ENCODE measurements at regions not wholly inside any gene's neighbourhood (a gene's known extent, or its start where the extent isn't known, plus 50 kb on each side); places are given as distances from the start of the nearest gene placed in this dataset.
"Not testable (repeated sequence)": the region's sequence is repeated elsewhere in the genome, so short reads cannot be mapped to it uniquely, and the experiment has no call there.

DNA sequence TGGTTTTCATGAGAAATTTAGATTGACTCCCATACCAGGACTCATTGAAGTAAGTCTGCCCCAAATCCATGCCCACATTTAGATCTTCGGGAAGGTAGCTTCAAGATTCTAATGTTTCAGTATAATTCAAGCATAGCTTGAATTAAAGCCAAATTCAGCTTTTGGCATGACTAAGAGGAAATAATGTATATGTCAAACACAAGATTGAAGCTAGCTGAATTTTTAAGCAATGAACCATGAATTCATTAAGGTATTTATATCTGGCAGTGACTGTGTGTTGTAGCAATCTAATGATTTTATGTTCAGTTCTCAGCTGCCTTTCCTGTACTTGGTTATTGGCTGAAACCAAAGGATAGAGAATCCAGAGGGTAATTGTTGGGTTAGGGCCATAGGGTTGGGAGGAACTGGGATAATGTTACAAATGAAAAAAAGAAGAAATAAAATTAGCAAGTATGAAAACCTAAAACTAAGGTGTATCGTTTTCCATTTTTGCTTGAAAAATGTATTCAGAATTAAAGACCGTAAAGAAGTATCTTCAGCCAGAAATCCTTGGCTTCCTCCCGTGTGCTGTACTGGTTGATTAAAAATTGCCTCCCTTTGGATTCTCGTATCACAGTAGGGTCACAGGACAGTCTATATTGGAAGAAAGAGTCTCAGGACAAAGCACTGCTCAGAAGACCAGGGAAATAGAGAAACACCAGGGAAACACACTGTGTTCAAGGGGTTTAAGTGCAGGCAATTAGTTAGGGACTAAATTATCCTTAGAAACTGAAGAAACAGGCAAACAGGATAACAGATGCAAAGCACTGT lies 119.0 kb upstream of the FN1 start:
- DNase-seq (ENCODE audit: low read depth in 2 of 2), result peak in 1 of 2 donors; percentile 40

DNA sequence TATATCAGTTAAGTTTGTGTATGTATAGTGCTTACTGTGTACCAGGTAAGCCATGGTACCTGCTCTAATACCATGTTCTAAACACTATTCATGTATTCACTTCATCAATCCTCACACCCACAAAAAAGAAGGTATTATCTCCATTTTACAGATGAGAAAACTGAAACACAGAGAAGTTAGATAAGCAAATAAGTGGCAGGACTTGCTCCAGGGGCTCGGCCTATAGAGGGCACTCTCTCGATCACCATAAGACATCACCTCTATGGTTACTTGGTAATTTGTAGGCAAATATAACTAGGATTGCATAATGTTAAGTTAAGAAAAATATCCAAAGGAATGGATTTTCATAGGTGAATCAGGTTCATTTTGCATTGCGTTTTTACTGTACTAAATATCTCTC lies 118.1 kb upstream of the FN1 start:
- DNase-seq (ENCODE audit: low read depth in 2 of 2), result no peak

DNA sequence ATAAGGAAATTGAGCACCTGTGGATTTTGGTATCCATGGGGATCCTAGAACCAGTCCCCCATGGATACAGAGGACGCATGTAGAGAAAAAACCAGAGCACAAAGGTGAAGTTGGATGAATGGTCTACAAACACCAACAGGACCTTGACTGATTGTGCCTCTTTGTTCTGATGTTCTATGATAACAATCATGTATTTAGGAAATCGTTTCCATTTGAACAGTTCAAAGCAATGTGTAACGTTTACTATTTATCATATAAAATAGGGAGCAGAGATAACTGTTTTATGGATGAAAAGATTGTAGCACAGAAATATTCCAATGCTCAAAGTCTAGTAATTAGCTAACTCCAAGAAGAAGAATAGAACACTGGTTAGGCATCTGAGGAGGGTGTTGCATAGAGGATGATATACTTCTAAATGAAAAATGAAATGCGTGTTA lies 116.3 kb upstream of the FN1 start:
- no peak for DNase-seq (ENCODE audit: low read depth in 2 of 2)

DNA sequence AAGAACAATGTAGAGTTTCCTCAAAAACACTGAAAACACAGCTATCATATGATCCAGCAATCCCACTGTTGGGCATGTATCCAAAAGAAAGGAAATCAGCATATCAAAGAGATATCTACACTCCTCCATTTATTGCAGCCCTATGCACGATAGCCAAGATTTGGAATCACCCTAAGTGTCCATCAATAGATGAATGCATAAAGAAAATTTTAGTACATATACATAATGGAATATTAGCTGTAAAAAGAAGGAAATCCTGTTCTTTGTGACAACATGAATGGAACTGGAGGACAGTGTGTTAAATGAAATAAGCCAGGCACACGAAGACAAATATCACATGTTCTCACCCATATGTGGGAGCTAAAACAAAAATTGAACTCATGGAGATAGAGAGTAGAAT lies 114.5 kb upstream of the FN1 start:
- peak in 1 of 2 donors; percentile 54 for DNase-seq (ENCODE audit: low read depth in 2 of 2)

DNA sequence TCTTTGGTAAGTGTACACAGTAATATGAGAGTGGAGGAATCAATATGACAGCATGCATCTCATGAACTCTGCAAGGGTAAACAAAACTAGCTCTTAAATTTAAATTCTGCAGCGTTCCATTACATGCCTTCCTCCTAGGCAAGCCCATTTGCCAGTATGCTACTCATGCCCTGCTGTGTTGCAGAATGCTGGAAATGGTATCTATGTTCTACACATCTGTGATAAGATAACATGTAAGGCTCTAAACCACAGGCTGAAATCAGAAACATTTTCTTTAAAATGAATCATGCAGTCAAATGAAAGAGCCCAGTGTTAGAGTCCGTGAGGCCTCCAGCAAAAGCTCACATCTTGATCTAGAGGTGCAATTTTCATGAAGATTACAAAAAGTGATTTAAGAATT lies 112.8 kb upstream of the FN1 start:
- no peak for DNase-seq (ENCODE audit: low read depth in 2 of 2)

DNA sequence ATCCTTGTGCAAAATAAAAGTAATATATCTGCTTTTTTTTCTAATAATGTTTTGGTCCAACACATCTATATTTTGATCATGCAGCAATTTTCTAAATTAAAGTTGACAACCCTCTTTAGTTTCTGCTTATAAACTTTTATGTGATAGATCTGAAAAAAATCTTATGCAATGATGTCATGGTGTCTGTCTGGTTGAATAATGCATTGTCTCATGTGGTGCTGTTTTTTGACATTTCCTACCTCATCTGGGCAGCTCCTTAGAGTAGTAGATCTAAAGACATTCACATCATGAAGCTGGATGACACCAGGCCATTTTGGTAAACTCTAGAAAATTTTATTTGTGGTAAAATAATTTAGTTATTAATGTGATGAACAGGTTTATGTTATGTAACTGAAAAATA lies 106.8 kb upstream of the FN1 start:
- DNase-seq (ENCODE audit: low read depth in 2 of 2), result peak in 1 of 2 donors; percentile 34

DNA sequence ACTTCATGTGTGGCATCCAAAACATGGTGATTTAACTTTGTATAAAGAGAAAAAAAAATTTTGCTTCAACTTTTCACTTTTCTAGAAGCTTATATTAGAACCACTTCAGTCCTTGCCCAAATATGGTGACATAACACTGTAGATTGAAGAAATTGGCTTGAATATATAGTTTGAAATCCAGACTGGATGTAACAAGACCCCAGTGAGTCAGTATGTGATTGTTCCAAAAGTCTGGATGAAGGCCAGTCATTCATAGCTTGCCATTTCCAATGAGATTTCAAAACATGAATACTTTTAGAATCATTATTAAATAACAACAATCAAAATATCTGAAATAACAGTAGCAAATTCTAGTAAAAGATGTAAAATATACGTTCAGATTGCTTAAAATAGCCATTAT lies 104.8 kb upstream of the FN1 start:
- DNase-seq (ENCODE audit: low read depth in 2 of 2), result peak; percentile 92 to 95

DNA sequence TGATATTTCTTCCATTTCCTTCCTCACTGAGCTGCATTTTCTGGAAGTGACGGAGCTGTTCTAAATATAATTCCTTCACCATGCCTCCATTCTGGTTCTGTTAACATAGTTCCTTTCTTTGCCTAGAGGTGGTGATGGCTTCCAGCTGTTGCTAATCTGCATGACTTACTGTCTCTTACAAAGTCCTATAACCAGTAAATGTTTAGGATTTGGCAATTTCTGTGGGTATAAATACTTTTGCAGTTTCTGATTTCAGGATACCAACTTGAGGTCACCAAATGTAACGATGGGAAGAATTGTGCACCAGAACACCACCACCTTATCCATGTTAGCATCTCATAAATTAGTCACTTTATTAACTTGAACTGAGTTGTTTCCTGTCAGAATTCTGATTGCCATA lies 101.7 kb upstream of the FN1 start:
- DNase-seq (ENCODE audit: low read depth in 2 of 2), result no peak

DNA sequence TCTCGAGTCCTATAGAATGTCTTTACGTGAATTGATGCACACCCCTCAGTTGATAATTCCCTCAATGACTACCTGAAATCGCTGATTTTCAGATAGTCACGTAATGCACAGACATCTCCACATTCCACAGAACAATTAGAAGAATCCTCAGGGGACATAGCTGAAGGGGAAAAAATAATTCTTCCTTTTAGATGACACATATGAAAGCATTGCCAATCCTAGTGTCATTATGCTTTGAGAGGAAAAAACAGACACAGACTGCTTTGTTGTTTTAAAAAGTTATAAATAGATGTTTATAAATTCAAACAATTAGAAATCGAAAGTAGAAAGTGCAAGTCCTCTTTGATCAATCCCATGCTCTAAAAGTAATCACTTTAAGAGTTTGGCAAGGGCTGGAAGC lies 100.6 kb upstream of the FN1 start:
- DNase-seq (ENCODE audit: low read depth in 2 of 2), result peak; percentile 50 to 55

DNA sequence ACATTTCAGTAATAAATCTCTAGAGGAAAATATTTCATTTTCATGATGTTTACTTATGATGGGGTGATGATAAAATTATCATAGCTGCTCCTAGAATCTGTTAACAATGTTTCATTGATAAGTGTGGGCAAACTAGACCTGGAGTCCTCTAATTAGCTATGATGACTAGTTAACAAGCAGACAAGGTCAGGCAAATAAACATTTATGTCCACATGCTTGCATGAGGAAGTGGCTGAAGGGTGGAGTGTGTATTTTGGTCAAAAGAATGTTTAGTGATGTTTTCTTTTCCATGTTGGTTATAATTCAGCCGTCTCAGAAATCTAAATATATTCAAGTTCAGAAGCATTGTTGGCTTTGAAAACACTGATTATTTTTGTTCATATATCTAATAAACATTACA lies 99.9 kb upstream of the FN1 start:
- peak; percentile 15 to 39 for DNase-seq (ENCODE audit: low read depth in 2 of 2)

DNA sequence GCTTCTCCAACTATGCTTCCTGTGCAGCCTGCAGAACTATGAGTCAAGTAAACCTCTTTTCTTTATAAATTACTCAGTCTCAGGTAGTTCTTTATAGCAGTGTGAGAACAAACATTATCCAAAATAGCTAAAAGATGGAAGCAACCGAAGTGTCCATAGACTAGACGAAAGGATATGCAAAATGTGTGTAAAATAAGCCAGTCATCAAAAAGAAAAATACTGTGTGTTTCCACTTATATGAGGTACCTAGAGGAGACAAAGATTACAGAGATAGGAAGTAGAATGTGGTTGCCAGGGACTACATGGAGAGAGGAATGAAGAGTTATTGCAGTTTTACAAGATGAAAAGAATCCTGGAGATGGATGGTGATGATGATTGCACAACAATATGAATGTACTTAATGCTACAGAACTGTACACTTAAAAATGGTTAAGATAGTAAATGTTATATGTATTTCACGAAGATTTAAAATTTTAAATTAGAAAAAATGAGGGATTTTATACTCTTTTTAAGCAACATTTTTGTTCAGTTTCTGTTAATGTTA lies 99.3 kb upstream of the FN1 start:
- no peak for DNase-seq (ENCODE audit: low read depth in 2 of 2)

DNA sequence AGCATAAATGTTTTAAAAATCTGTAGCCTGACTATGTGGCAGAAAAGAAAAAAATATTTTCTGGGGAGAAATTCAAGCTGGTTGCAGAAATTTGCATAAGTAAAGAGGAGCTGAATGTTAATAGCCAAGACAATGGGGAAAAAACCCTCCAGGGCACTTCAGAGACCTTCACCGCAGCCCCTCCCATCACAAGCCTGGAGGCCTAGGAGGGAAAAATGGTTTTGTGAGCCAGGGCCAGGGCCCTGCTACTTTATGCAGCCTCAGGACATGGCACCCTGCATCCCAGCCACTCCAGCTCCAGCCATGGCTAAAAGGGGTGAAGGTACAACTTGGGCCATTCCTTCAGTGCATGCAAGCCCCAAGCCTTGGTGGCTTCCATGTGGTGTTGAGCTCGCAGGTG lies 97.8 kb upstream of the FN1 start:
- not testable (repeated sequence) for DNase-seq (ENCODE audit: low read depth in 2 of 2)

DNA sequence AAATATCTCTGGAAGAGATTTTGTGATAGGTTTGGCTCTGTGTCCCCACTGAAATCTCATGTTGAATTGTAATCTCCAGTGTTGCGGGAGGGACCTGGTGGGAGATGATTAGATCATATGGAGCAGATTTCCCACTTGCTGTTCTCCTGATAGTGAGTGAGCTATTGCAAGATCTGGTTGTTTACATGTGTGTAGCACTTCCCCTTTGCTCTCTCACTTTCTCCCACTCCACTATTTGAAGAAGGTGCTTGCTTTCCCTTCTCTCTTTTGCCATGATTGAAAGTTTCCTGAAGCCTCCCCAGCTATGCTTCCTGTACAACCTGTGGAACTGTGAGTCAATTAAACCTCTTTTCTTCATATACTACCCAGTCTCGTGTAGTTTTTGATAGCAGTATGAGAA lies 97.0 kb upstream of the FN1 start:
- DNase-seq (ENCODE audit: low read depth in 2 of 2), result no peak

DNA sequence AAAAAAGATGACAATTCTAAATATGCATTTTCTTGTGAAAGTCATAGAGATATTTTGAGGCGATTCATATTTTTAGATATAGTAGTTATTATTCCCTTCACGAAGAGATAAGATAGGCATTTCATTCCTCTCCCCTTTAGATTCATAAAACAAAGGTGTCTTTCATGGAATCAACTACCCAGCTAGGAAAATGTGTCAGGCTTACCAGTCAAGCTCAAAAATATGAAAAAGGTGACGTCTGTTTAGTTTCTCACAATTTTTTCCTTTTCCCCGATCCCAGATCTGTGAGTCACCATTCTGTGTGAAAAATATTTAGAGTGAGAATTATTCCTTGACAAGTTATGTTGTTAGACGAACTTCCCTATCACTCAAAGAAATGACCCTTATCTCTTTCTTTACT lies 95.4 kb upstream of the FN1 start:
- peak; percentile 71 to 87 for DNase-seq (ENCODE audit: low read depth in 2 of 2)

DNA sequence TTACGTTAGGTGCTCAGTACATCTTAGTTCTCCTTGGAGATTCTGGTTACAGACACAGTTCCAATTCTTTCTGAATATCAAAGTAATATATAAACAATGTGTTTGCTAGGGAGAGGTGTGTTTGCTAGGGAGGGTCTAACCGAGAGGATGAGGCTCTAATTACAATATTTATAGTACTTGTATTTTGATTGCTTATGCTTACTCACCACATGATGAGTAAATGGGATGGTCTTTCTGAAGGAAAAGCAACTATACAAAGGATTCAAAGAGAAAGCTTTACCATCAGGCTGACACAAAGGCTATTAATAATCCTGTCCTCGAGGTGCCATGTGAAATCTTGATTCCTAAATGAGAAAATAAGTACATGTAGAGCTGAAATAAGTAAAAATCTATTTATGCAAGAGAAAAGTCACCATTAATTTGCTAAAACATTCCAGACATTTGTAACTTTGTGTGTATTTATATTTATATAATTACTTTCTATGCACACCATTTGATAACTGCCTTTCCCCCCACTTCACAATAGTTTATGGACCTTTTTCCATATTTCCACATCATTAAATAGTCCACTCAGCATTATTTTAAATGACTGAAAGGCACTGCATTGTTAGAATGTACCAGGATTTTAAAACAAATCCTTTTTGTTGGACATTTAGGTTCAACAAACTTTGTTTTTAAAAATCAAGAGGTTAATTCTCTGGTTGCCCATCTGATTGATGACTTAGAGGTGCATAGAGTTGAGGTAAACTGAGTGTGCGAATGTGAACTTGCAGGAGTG lies 94.5 kb upstream of the FN1 start:
- peak in 1 of 2 donors; percentile 78 for DNase-seq (ENCODE audit: low read depth in 2 of 2)

DNA sequence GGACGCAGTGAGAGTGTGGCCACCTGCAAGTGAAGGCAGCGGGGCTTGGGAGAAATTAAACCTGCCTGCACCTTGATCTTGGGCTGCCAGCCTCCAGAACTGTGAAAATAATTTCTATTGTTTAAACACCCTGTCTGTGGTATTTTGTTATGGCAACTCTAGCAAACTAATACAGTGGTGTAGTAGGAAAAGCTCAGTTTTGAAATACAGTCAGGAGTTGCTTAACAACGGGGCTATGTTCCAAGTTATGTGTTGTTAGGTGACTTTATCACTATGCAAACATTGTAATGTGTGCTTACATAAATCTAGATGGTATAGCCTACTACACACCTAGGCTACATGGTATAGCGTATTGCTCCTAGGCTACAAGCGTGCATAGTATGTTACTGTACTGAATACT lies 93.4 kb upstream of the FN1 start:
- DNase-seq (ENCODE audit: low read depth in 2 of 2), result peak; percentile 67 to 80

DNA sequence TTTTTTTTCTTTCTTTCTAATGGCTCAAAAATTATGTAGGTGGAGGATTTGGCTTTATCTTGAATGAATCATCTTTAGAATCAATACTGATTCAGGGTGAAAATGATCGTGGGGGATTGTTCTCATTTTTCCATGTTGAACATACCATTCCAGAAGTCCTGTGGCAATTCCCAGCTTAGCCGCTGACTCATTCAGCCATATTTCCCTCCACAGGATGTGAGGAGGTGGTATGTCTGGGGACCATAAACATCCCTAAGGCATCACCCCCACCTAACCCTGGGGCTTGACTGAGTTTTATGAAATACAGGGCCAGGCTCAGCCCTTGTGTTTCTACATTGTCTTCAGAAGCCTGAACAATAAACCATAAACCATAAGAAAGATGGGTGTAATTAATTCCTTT lies 92.7 kb upstream of the FN1 start:
- peak; percentile 78 to 96 for DNase-seq (ENCODE audit: low read depth in 2 of 2)

DNA sequence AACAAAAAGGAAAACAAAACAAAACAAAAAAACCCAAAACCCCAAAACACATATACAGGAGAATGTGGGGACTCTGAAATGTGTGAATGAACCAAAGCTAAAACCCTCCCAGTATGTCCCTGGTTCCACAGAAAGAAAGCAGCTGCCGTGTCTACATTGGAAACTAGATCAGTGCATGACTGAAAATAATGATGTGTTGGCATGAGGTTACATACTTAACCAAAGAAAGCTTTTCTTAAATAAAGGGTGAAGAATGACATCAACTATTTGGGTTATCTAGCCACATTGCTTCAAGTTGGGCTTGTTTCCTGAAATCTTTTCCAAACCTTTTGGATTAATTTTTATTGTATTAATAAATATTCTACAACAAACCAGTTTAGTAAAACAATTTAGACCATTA lies 91.9 kb upstream of the FN1 start:
- DNase-seq (ENCODE audit: low read depth in 2 of 2), result no peak

DNA sequence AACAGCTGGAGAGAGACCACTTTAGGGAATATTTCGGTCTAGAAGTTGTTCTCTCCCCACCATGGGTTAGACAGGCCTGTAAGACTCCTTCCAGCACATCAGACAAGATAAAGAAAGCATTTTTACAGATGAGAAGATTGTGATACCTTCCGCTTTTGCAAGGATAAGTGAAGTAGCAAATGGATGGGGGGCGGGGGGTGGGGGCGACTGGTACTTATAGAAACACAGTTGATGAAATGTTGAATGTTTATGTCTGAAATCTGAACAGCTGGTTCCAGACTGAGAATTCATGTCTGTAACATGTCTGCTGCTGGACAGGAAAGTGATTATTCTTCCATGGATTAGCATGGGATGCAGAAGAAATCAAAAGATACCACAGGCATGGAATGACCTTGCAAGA lies 90.5 kb upstream of the FN1 start:
- no peak for DNase-seq (ENCODE audit: low read depth in 2 of 2)

DNA sequence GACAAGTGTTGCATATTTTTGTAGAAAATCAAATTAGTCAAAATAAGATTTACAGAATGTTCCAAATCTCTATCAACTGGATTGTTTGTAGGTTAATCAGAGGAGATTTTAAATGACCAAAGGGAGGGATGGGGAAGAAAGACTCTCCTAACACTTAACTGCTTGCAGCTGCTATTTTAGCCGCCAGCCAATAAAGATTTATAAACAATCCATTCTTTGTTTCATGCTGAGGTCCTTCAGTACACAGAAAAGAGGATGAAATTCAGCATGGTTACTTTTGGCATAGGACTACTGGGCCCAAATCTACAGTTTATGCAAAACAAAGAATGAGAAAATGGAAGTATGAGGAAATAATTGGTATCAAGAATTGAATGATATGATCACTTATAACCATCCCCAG lies 86.4 kb upstream of the FN1 start:
- DNase-seq (ENCODE audit: low read depth in 2 of 2), result no peak

DNA sequence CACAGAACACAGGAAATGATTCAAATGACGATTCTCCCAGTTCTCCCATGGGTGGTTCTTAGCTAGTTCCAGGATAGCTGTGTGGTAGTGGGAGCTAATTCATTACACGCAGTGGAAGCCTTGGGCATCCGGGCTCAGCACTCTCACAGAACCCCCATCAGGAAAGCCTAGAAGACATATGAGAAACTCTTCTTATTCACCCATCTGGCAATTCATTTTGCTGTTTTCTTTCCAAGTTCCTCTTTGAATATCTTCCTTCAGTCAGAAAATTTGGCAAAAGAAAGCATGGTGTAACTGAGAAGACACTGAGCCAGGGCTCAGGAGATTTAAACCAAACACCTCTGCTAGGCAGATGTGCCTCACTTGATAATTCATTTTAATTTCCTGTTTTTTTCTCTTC lies 85.2 kb upstream of the FN1 start:
- DNase-seq (ENCODE audit: low read depth in 2 of 2), result no peak

DNA sequence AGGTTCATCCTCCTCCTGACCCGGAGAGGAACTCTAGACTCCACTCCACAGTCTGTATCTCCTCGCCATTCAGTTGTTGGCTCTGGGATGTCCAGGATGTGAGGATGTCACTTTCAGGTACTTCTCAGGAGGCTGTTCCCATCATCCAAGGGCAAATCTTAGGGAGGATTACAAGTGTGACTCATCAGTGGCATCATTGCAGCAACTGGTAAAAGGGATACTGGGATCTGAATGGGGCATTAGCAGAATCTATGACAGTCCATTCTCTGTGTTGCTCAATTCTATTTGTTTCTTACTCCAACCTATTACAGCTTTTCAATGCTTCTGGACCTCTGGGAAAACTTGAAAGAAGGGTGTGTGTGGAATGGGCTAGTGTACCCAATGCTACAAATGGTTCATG lies 81.5 kb upstream of the FN1 start:
- DNase-seq (ENCODE audit: low read depth in 2 of 2), result no peak

DNA sequence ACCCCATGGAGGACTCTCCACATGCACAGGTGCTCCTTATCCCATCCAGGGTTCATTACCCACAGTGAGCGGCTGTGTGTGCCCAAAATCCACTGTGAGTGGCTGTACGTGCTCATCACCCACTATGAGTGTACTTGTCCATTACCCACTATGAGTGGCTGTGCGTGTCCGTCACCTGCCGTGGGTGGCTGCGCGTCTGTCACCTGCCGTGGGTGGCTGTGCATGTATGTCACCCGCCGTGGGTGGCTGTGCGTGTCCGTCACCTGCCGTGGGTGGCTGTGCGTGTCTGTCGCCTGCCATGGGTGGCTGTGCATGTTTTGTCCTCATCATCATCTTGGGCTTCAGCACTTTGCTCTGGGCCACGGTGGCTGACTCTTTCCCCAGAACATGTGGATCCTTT lies 78.6 kb upstream of the FN1 start:
- DNase-seq (ENCODE audit: low read depth in 2 of 2), result no peak
